GM12891 (cell line): ENCODE measurements at regions not wholly inside any gene's neighbourhood (a gene's known extent, or its start where the extent isn't known, plus 50 kb on each side); places are given as distances from the start of the nearest gene placed in this dataset.
"Not testable (repeated sequence)": the region's sequence is repeated elsewhere in the genome, so short reads cannot be mapped to it uniquely, and the experiment has no call there.

Experiments
- DNase-seq: peaks from one replicate; pipeline ENCODE4 v3.0.0; 2011; ENCODE audit warnings: low spot score; ENCODE audit not compliant: insufficient read length
- FAIRE-seq: peaks from 2 replicates; lab custom pipeline; 2011; peaks lifted over from hg19 to GRCh38; lab: Jason Lieb, UNC
- PAX5 ChIP-seq: IDR thresholded peaks from 2 replicates; pipeline ENCODE4 v1.6.1; 2011; ENCODE audit warnings: low read length, moderate library complexity, mild to moderate bottlenecking; ENCODE audit not compliant: insufficient read depth, severe bottlenecking
- POLR2A ChIP-seq: IDR thresholded peaks from 2 replicates; pipeline ENCODE4 v1.6.1; 2011; ENCODE audit warnings: low read depth, low read length, control low read depth
- POLR2AphosphoS5 ChIP-seq: IDR thresholded peaks from 2 replicates; pipeline ENCODE4 v1.6.1; 2011; ENCODE audit warnings: low read depth, low read length, control low read depth
- POU2F2 ChIP-seq: IDR thresholded peaks from 2 replicates; pipeline ENCODE4 v1.6.1; 2011; ENCODE audit warnings: low read depth, mild to moderate bottlenecking, control low read depth, low read length, moderate library complexity
- SPI1 ChIP-seq: IDR thresholded peaks from 2 replicates; pipeline ENCODE4 v1.6.1; 2011; ENCODE audit warnings: low read depth, low read length, control low read depth
- TAF1 ChIP-seq: IDR thresholded peaks from 2 replicates; pipeline ENCODE4 v1.6.1; 2011; ENCODE audit warnings: low read depth, low read length, control low read depth

DNA sequence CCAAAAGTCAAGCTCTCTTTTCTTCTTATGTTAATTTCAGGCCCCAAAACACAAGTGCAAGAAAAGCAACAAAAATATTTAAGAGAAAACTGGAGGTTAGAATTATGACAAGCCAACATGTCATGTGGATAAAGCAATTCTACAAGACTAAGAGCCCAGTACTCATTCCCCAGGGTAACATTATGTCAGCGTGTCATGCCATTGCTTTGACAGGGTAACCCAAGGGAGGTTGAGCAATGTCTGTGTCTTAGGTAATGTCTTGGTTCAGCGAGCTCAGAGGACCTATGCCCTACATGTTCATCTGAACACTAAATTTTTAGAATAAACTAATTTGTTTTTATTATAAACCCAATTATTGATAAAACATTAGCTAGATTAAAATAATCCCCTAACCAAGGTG is 173.2 kb upstream of the ZNF804A start:
- no peak for DNase-seq
- TF ChIP-seq POU2F2 (no peak), POLR2A (no peak), TAF1 (no peak), PAX5 (no peak), SPI1 (no peak), POLR2AphosphoS5 (no peak)
- FAIRE-seq = no peak

GRCh38 chr2:184444217-184444616 is 154.1 kb upstream of the ZNF804A start:
- no peak for DNase-seq
- peak; percentile 79 for FAIRE-seq
- TF ChIP-seq POU2F2 = peak; percentile 42; the same call in 1 of the 2 replicates
- TF ChIP-seq SPI1 = no peak

DNA sequence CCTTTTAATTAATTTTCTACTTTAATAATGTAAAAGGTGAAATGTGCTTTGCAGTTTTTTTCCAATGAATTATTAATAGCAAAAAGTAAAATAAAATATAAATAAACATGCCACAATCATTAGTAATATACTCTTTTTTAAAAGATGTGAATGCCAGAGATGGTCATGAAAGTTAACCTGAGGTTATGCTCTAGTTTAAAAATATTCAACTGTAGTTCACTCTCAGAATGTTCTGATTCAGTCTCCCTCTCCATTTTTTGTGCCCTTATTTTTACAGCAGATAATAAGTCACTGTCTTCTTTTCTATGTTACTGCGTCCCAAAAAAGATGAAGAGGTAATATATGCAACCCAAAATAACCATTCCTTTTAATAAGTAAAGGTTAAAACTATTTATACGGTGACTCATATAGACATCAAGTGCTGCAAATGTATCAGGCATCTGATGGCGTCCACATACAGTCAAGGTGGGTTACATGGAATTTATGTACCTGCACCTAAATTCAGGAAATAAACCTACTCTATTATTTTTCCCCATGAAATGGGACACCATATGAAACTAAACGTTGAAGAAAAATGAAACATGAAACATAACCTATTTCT is 153.6 kb upstream of the ZNF804A start:
- no peak for FAIRE-seq

GRCh38 chr2:184449760-184450159 is 148.6 kb upstream of the ZNF804A start:
- DNase-seq (no peak), FAIRE-seq (no peak)
- TF ChIP-seq POLR2A = no peak
- no peak for TF ChIP-seq POLR2AphosphoS5
- no peak for TF ChIP-seq PAX5
- no peak for TF ChIP-seq TAF1
- TF ChIP-seq POU2F2 = no peak
- no peak for TF ChIP-seq SPI1

More for the DNA sequence above, 153.6 kb upstream of the ZNF804A start:
- no peak for DNase-seq
- TF ChIP-seq POLR2A (no peak), POLR2AphosphoS5 (no peak), SPI1 (no peak), POU2F2 (no peak), TAF1 (no peak), PAX5 (no peak)

- TF ChIP-seq SPI1 (peak; percentile 58), POLR2AphosphoS5 (no peak)
- DNase-seq (no peak), FAIRE-seq (no peak)
Observed at GRCh38 chr2:184452907-184453306, 145.4 kb upstream of the ZNF804A start.

DNA sequence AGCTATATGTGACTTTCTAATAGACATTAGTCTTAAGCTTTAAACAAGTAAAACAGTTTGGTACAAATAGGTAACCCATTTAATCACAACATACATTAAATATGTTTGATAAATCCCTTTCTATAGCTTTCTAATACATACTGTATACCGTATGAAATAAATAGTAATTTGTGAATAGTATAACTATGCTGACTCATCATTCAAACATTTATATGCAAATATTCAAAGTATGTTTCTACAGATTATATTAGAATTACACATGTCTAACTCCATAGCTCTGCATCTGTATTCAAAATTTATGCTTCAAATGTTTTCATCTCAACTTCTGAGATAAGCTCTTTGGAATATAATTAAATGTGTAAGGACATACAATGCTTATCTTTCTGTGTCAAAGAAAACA is 142.7 kb upstream of the ZNF804A start:
- no peak for DNase-seq
- no peak for FAIRE-seq
- TF ChIP-seq POU2F2 (no peak), POLR2AphosphoS5 (no peak), PAX5 (no peak), POLR2A (no peak), SPI1 (no peak), TAF1 (no peak)

- FAIRE-seq, DNase-seq: not testable (repeated sequence)
Observed at GRCh38 chr2:184456693-184457092, 141.6 kb upstream of the ZNF804A start.

- DNase-seq (no peak), FAIRE-seq (no peak)
- no peak for TF ChIP-seq TAF1
- TF ChIP-seq SPI1 = no peak
- TF ChIP-seq PAX5 = no peak
- TF ChIP-seq POU2F2 = no peak
- TF ChIP-seq POLR2A = no peak
- no peak for TF ChIP-seq POLR2AphosphoS5
Observed at GRCh38 chr2:184463102-184463865, 135.0 kb upstream of the ZNF804A start.

GRCh38 chr2:184463866-184464248 is 134.5 kb upstream of the ZNF804A start:
- FAIRE-seq (no peak), DNase-seq (no peak)
- TF ChIP-seq POU2F2 (no peak), SPI1 (no peak), PAX5 (no peak), POLR2AphosphoS5 (no peak), TAF1 (no peak), POLR2A (no peak)

DNA sequence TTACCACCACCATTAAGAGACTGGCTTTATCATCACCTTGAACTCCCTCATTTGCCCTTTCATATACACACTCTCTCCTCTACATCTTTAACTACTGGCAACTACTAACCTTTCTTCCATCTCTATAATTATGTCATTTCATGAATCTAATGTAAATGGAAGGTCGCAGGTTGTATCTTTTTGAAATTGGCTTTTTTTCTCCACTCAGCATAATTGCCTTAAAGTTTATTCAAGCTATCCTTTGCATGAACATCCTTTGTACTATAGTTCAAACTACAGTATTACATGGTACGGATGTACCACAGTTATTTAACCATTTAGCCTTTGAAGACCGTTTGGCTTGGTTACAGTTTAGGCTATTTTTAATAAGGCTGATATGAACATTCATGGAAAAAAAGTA is 129.5 kb upstream of the ZNF804A start:
- FAIRE-seq (no peak), DNase-seq (no peak)
- TF ChIP-seq TAF1 (no peak), SPI1 (no peak), POLR2A (no peak), POLR2AphosphoS5 (no peak), POU2F2 (no peak), PAX5 (no peak)
